ENCODE measurements at regions not wholly inside any gene's neighbourhood (a gene's known extent, or its start where the extent isn't known, plus 50 kb on each side); places are given as distances from the start of the nearest gene placed in this dataset.

GRCh38 chr7:82616059-82616728 is 172.6 kb upstream of the CACNA2D1 start:
- no TSS peak for BruUV-seq (replicated peaks)
- ChIA-PET CTCF (no interaction called here), POLR2A (ENCODE audit: unreplicated experiment) (no interaction called here)
- Histone ChIP-seq H3K79me2 (ENCODE audit: low read length) (no peaks in the 10 kb centered on the region), H3K9ac (ENCODE audit: low read length) (no peak overlapping the region), H3K27ac (ENCODE audit: low read length) (no peak overlapping the region), H3K9me2 (replicated peaks; ENCODE audit: low read length) (no peaks in the 10 kb centered on the region), H3K9me3 (ENCODE audit: low read length) (no peaks in the 10 kb centered on the region), H3K4me1 (ENCODE audit: insufficient read depth, low read length) (no peaks in the 10 kb centered on the region), H3K4me2 (ENCODE audit: low read length) (no peak overlapping the region), H4K20me1 (ENCODE audit: low read length) (no peaks in the 10 kb centered on the region), H3F3A (ENCODE audit: low read length, unreplicated experiment) (no peaks in the 10 kb centered on the region), H3K27me3 (ENCODE audit: low read length) (peaks cover 3% of the 10 kb centered on the region; the same call in 1 of the 2 replicates), H2AFZ (ENCODE audit: low read length) (no peak overlapping the region), H3K4me3 (ENCODE audit: low read length) (no peak overlapping the region), H3K36me3 (ENCODE audit: low read depth, low read length) (no peaks in the 10 kb centered on the region)
- DNase-seq, result no peak
- intact Hi-C loops (cut with micrococcal nuclease), result no loop called here
- TF ChIP-seq CTCF (conservative IDR thresholded peaks at IDR 0.05; ENCODE audit: low read depth, low read length) (no peak), EZH2phosphoT487 (IDR thresholded peaks at IDR 0.05; ENCODE audit: borderline replicate concordance, low read length) (no peak), EZH2 (IDR thresholded peaks at IDR 0.05; ENCODE audit: low read length, unreplicated experiment) (no peak)
- no peak for ATAC-seq

- Histone ChIP-seq H3K9me3 (ENCODE audit: low read length) (no peaks in the 10 kb centered on the region), H2AFZ (ENCODE audit: low read length) (no peak overlapping the region), H3K79me2 (ENCODE audit: low read length) (no peaks in the 10 kb centered on the region), H3K4me2 (ENCODE audit: low read length) (no peak overlapping the region), H3K36me3 (ENCODE audit: low read depth, low read length) (no peaks in the 10 kb centered on the region), H3K4me3 (ENCODE audit: low read length) (no peak overlapping the region), H3K9ac (ENCODE audit: low read length) (no peak overlapping the region), H3K9me2 (replicated peaks; ENCODE audit: low read length) (no peaks in the 10 kb centered on the region), H3K27ac (ENCODE audit: low read length) (no peak overlapping the region), H3K4me1 (ENCODE audit: insufficient read depth, low read length) (no peaks in the 10 kb centered on the region), H4K20me1 (ENCODE audit: low read length) (no peaks in the 10 kb centered on the region), H3K27me3 (ENCODE audit: low read length) (peaks cover 3% of the 10 kb centered on the region; the same call in 1 of the 2 replicates), H3F3A (ENCODE audit: low read length, unreplicated experiment) (no peaks in the 10 kb centered on the region)
- no TSS peak for BruUV-seq (replicated peaks)
- TF ChIP-seq EZH2phosphoT487 (IDR thresholded peaks at IDR 0.05; ENCODE audit: borderline replicate concordance, low read length), result no peak
- no peak for TF ChIP-seq EZH2 (IDR thresholded peaks at IDR 0.05; ENCODE audit: low read length, unreplicated experiment)
- no peak for TF ChIP-seq CTCF (conservative IDR thresholded peaks at IDR 0.05; ENCODE audit: low read depth, low read length)
- POLR2A ChIA-PET (ENCODE audit: unreplicated experiment), result no interaction called here
- no peak for DNase-seq
- no peak for ATAC-seq
- CTCF ChIA-PET, result no interaction called here
- intact Hi-C loops (cut with micrococcal nuclease), result no loop called here
Measured at GRCh38 chr7:82615527-82615926, 171.9 kb upstream of the CACNA2D1 start.

DNA sequence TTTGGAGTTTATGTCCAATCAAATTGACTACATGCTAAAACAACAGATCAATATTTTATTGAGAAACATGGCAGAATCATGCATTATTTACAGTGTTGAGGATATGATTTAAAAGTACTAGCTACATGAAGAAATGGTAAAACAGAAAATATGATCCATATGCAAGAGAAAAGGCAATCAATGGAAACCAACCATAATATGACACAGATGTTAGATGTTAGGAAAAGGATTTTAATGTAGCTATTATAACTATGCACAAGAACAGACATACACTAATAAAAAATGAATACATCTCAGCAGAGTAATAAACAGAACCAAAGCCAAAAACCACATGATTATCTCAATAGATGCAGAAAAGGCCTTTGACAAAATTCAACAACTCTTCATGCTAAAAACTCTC is 166.2 kb upstream of the CACNA2D1 start:
- Histone ChIP-seq H3K4me1 (ENCODE audit: insufficient read depth, low read length) (no peaks in the 10 kb centered on the region), H3K9ac (ENCODE audit: low read length) (no peak overlapping the region), H3K9me3 (ENCODE audit: low read length) (no peaks in the 10 kb centered on the region), H2AFZ (ENCODE audit: low read length) (no peak overlapping the region), H3K4me2 (ENCODE audit: low read length) (no peak overlapping the region), H3K9me2 (replicated peaks; ENCODE audit: low read length) (no peaks in the 10 kb centered on the region), H3K79me2 (ENCODE audit: low read length) (no peaks in the 10 kb centered on the region), H3K27me3 (ENCODE audit: low read length) (no peaks in the 10 kb centered on the region), H3K4me3 (ENCODE audit: low read length) (no peak overlapping the region), H4K20me1 (ENCODE audit: low read length) (no peaks in the 10 kb centered on the region), H3F3A (ENCODE audit: low read length, unreplicated experiment) (no peaks in the 10 kb centered on the region), H3K36me3 (ENCODE audit: low read depth, low read length) (no peaks in the 10 kb centered on the region), H3K27ac (ENCODE audit: low read length) (no peak overlapping the region)
- TF ChIP-seq EZH2 (IDR thresholded peaks at IDR 0.05; ENCODE audit: low read length, unreplicated experiment), result no peak
- intact Hi-C loops (cut with micrococcal nuclease), result loop anchor here (10.0 kb wide), 2 partner anchors 435 to 1115 kb away; no protein-coding TSS in a partner anchor
- no peak for ATAC-seq
- BruUV-seq (replicated peaks), result no TSS peak
- POLR2A ChIA-PET (ENCODE audit: unreplicated experiment), result no interaction called here
- no peak for DNase-seq
- CTCF ChIA-PET, result no interaction called here

Data from PC-3 (cell line).